Endothelial cell (in vitro differentiated cells): ENCODE measurements at regions not wholly inside any gene's neighbourhood (a gene's known extent, or its start where the extent isn't known, plus 50 kb on each side); places are given as distances from the start of the nearest gene placed in this dataset.

Experiments
- DNase-seq: peaks from one replicate; pipeline ENCODE4 v3.0.0; 2021; ENCODE audit warnings: low spot score
- H3K27ac Mint-ChIP-seq: one replicate; pipeline ENCODE4 v1.8.0; 2021; ENCODE audit warnings: mixed read lengths, inconsistent platforms; ENCODE audit not compliant: unreplicated experiment
- H3K27me3 Mint-ChIP-seq: one replicate; pipeline ENCODE4 v1.8.0; 2021; ENCODE audit warnings: mild to moderate bottlenecking, moderate library complexity, mixed read lengths, inconsistent platforms; ENCODE audit not compliant: unreplicated experiment
- H3K36me3 Mint-ChIP-seq: one replicate; pipeline ENCODE4 v1.8.0; 2021; ENCODE audit warnings: mild to moderate bottlenecking, low read depth, mixed read lengths, inconsistent platforms; ENCODE audit not compliant: unreplicated experiment
- H3K4me1 Mint-ChIP-seq: one replicate; pipeline ENCODE4 v1.8.0; 2021; ENCODE audit warnings: mild to moderate bottlenecking, mixed read lengths, inconsistent platforms; ENCODE audit not compliant: unreplicated experiment
- H3K4me3 Mint-ChIP-seq: one replicate; pipeline ENCODE4 v1.8.0; 2021; ENCODE audit warnings: mild to moderate bottlenecking, mixed read lengths, inconsistent platforms; ENCODE audit not compliant: unreplicated experiment
- H3K9me3 Mint-ChIP-seq: one replicate; pipeline ENCODE4 v1.8.0; 2021; ENCODE audit warnings: mixed read lengths, inconsistent platforms; ENCODE audit not compliant: unreplicated experiment
- CTCF ChIP-seq: fragments of 200-600 bp; sonication (generic); IDR thresholded peaks from one replicate; pipeline ENCODE4 v1.5.0; 2021; ENCODE audit warnings: antibody characterized with exemption; ENCODE audit not compliant: unreplicated experiment

GRCh38 chr2:82226441-82226840, 1921.9 kb upstream of the LRRTM1 start:
- H3K27me3 Mint-ChIP-seq: no peaks in the 10 kb centered on the region
- TF ChIP-seq CTCF: no peak
- no peak for DNase-seq
- no peak overlapping the region for H3K4me3 Mint-ChIP-seq
- no peaks in the 10 kb centered on the region for H3K36me3 Mint-ChIP-seq
- no peaks in the 10 kb centered on the region for H3K4me1 Mint-ChIP-seq
- no peaks in the 10 kb centered on the region for H3K9me3 Mint-ChIP-seq
- no peak overlapping the region for H3K27ac Mint-ChIP-seq

GRCh38 chr2:82224301-82224940, 1919.9 kb upstream of the LRRTM1 start:
- H3K27me3 Mint-ChIP-seq: no peaks in the 10 kb centered on the region
- no peak for DNase-seq
- no peak for TF ChIP-seq CTCF
- H3K4me1 Mint-ChIP-seq: no peaks in the 10 kb centered on the region
- no peak overlapping the region for H3K27ac Mint-ChIP-seq
- H3K36me3 Mint-ChIP-seq: no peaks in the 10 kb centered on the region
- H3K9me3 Mint-ChIP-seq: no peaks in the 10 kb centered on the region
- no peak overlapping the region for H3K4me3 Mint-ChIP-seq

GRCh38 chr2:82215212-82215611, 1910.7 kb upstream of the LRRTM1 start:
- H3K27me3 Mint-ChIP-seq: no peaks in the 10 kb centered on the region
- no peak for TF ChIP-seq CTCF
- H3K27ac Mint-ChIP-seq: no peak overlapping the region
- no peak overlapping the region for H3K4me3 Mint-ChIP-seq
- no peak for DNase-seq
- H3K9me3 Mint-ChIP-seq: no peaks in the 10 kb centered on the region
- no peaks in the 10 kb centered on the region for H3K36me3 Mint-ChIP-seq
- no peaks in the 10 kb centered on the region for H3K4me1 Mint-ChIP-seq

GRCh38 chr2:82199493-82199852, 1894.9 kb upstream of the LRRTM1 start:
- no peak for DNase-seq
- no peaks in the 10 kb centered on the region for H3K4me1 Mint-ChIP-seq
- no peaks in the 10 kb centered on the region for H3K36me3 Mint-ChIP-seq
- no peak overlapping the region for H3K4me3 Mint-ChIP-seq
- H3K27me3 Mint-ChIP-seq: no peaks in the 10 kb centered on the region
- H3K9me3 Mint-ChIP-seq: no peaks in the 10 kb centered on the region
- TF ChIP-seq CTCF: no peak
- no peak overlapping the region for H3K27ac Mint-ChIP-seq

GRCh38 chr2:82198809-82199492, 1894.4 kb upstream of the LRRTM1 start:
- Mint-ChIP-seq H3K9me3 (no peaks in the 10 kb centered on the region), H3K4me3 (no peak overlapping the region), H3K4me1 (no peaks in the 10 kb centered on the region), H3K36me3 (no peaks in the 10 kb centered on the region), H3K27me3 (no peaks in the 10 kb centered on the region), H3K27ac (no peak overlapping the region)
- no peak for TF ChIP-seq CTCF
- no peak for DNase-seq
